GM18498 (cell line): ENCODE measurements at regions not wholly inside any gene's neighbourhood (a gene's known extent, or its start where the extent isn't known, plus 50 kb on each side); places are given as distances from the start of the nearest gene placed in this dataset.

Source experiments
- ATAC-seq: cut with Tn5 transposase; IDR thresholded peaks from one replicate; pipeline ENCODE4 v1.9.1; 2021; ENCODE audit warnings: mild to moderate bottlenecking, moderate library complexity; ENCODE audit not compliant: unreplicated experiment

DNA sequence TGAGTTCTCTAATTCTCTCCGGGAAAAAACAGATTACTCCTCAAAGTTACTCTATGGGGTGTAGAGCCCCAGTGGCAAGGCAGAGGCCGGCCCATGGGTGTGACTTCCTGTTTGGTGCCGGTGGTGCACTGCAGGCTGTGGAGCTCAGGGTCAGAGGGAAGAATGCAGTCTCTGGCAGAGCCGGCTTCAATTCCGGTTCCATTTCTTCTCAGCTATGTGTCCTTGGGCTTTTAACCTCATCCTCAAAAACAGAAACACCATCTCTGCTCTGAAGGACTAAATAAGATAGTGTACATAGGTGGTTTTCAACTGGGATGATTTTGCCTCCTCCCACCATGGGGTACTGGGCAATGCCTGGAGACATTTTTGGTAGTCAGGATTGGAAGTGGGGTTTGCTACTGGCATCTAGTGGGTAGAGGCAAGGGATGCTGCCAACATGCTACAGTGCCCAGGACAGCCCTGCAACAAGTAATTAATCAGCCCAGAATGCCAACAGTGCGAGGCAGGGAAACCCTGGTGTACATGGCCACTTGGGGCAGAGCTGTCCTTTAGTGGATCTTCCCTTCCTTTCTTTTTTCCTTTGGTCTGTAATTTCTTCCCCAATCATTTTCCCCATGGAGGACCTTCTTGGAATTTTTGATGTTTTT, 81.2 kb downstream of the INSIG2 start:
- ATAC-seq, result peak; percentile 78

DNA sequence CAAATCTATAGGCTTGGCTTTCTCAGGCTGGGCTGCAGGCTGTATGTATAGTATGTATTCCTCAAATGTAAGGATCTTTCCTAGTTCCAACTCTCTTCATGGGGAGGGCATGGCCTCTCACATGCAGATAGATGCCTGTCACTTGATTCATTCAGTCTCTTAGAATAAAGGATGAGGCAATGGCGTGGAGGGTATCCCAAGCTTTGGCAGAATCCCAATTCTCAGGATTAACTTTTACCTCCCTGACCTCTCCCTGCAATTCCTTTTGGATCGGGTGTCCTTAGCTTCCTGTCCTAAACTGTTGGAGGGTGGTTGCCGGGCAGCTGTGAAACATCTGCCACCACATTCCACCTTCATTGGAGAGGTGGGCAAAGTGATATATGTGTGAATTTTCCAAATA, 80.3 kb downstream of the INSIG2 start:
- ATAC-seq, result no peak

DNA sequence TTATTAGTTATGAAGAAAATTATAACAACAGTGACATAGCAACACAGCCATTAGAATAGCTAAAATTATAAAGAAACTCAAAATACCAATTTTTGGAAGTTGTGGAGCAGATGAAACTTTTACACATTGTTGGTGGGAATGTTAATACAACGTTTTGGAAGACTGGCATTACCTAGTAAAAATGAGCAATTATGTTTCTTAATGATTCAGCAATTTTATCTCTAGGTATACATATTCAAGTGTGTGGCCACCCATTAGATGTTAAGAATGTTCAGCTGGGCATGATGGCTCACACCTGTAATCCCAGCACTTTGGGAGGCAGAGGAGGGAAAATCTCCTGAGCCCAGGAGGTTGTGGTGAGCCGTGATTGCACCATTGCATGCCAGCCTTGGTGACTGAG, 78.8 kb downstream of the INSIG2 start:
- no peak for ATAC-seq

DNA sequence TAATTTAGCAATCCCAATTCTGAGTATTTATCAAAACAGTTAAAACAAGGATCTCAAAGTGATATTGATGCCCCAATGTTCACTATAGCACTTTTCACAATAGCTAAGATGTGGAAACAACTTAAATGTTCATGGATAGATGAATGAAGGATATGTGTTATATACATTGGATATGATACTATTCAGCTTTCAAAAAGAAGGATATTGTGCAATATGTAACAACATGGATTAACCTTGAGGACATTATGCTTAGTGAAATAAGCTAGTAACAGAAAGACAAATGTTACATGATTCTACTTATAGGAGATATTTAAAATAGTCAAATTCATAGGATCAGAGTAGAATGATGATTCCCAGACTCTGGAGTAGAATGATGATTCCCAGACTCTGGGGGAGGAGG, 78.0 kb downstream of the INSIG2 start:
- no peak for ATAC-seq

DNA sequence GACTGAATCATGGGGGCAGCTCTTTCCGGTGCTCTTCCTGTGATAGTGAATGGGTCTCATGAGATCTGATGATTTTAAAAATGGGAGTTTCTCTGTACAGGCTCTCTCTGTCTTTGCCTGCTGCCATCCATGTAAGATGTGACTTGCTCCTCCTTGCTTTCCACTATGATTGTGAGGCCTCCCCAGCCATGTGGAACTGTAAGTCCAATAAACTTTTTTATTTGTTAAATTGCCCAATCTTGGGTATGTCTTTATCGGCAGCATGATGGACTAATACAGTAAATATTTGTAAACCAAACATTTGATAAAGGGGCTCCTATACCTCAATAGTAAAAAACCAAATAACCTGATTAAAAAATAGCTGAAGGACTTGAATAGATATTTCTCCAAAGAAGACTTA, 77.3 kb downstream of the INSIG2 start:
- ATAC-seq, result no peak
